D721Med (cell line): ENCODE measurements at regions not wholly inside any gene's neighbourhood (a gene's known extent, or its start where the extent isn't known, plus 50 kb on each side); places are given as distances from the start of the nearest gene placed in this dataset.

Source experiments
- DNase-seq: peaks from one replicate; pipeline ENCODE4 v3.0.0; 2011; ENCODE audit warnings: low spot score; ENCODE audit not compliant: insufficient read length
- FAIRE-seq: peaks from 2 replicates; lab custom pipeline; 2011; peaks lifted over from hg19 to GRCh38; lab: Jason Lieb, UNC
- CTCF ChIP-seq: IDR thresholded peaks from 2 replicates; pipeline ENCODE4 v1.5.1; 2012; ENCODE audit warnings: mild to moderate bottlenecking, control low read depth; ENCODE audit not compliant: insufficient read depth; ENCODE audit errors: missing control alignments

GRCh38 chr14:87784386-87784785 is 208.6 kb downstream of the GALC start:
- no peak for TF ChIP-seq CTCF
- DNase-seq: no peak
- no peak for FAIRE-seq

- no peak for FAIRE-seq
- TF ChIP-seq CTCF: no peak
Observed at GRCh38 chr14:87783071-87783470, 209.9 kb downstream of the GALC start.

GRCh38 chr14:87772854-87773253 is 220.1 kb downstream of the GALC start:
- no peak for DNase-seq
- no peak for FAIRE-seq
- no peak for TF ChIP-seq CTCF

More at GRCh38 chr14:87783071-87783470, 209.9 kb downstream of the GALC start:
- DNase-seq: no peak

- DNase-seq: no peak
Observed at GRCh38 chr14:87767567-87767901, 225.4 kb downstream of the GALC start.

GRCh38 chr14:87758876-87759275 is 234.1 kb downstream of the GALC start:
- no peak for FAIRE-seq
- TF ChIP-seq CTCF: no peak
- DNase-seq: no peak

More at GRCh38 chr14:87767567-87767901, 225.4 kb downstream of the GALC start:
- FAIRE-seq: no peak
- TF ChIP-seq CTCF: no peak

GRCh38 chr14:87756661-87757060 is 236.3 kb downstream of the GALC start:
- no peak for FAIRE-seq
- TF ChIP-seq CTCF: no peak
- DNase-seq: no peak

GRCh38 chr14:87754520-87755223 is 238.3 kb downstream of the GALC start:
- FAIRE-seq (no peak), DNase-seq (no peak)
- no peak for TF ChIP-seq CTCF
